Trophoblast cell (in vitro differentiated cells and primary cell): ENCODE measurements at regions not wholly inside any gene's neighbourhood (a gene's known extent, or its start where the extent isn't known, plus 50 kb on each side); places are given as distances from the start of the nearest gene placed in this dataset.

Source experiments
- DNase-seq, 2 donors: peaks; one replicate each; pipeline ENCODE4 v3.0.0-alpha.2; 2016
- H2AFZ ChIP-seq: 2 replicates; pipeline ENCODE4 v1.6.1; 2013; ENCODE audit warnings: low read length, moderate library complexity, mild to moderate bottlenecking; ENCODE audit not compliant: insufficient read depth, poor library complexity
- H2AK5ac ChIP-seq: 2 replicates; pipeline ENCODE4 v1.6.1; 2013; ENCODE audit warnings: mild to moderate bottlenecking, low read length
- H2BK120ac ChIP-seq: 2 replicates; pipeline ENCODE4 v1.6.1; 2013; ENCODE audit warnings: low read length, mild to moderate bottlenecking, moderate library complexity; ENCODE audit not compliant: insufficient read depth, poor library complexity
- H2BK12ac ChIP-seq: 2 replicates; pipeline ENCODE4 v1.6.1; 2013; ENCODE audit warnings: mild to moderate bottlenecking, low read length, moderate library complexity
- H2BK5ac ChIP-seq: 2 replicates; pipeline ENCODE4 v1.6.1; 2013; ENCODE audit warnings: low read length, low read depth, moderate library complexity, mild to moderate bottlenecking; ENCODE audit not compliant: poor library complexity
- H3K14ac ChIP-seq: 2 replicates; pipeline ENCODE4 v1.6.1; 2013; ENCODE audit warnings: mild to moderate bottlenecking, low read length
- H3K18ac ChIP-seq: 2 replicates; pipeline ENCODE4 v1.6.1; 2013; ENCODE audit warnings: mild to moderate bottlenecking, low read length
- H3K23ac ChIP-seq: 2 replicates; pipeline ENCODE4 v1.6.1; 2013; ENCODE audit warnings: low read length
- H3K27ac ChIP-seq: 2 replicates; pipeline ENCODE4 v1.5.1; 2013; ENCODE audit warnings: low read depth, mild to moderate bottlenecking, inconsistent platforms, low read length, moderate library complexity
- H3K27me3 ChIP-seq: 2 replicates; pipeline ENCODE4 v1.6.1; 2013; ENCODE audit warnings: inconsistent platforms, mild to moderate bottlenecking, low read length, moderate library complexity; ENCODE audit not compliant: insufficient read depth
- H3K36me3 ChIP-seq, 2 experiments: 1 replicate in 1 of 2; 2 replicates in 1 of 2; pipeline ENCODE4 v1.6.1; 2013; ENCODE audit warnings: low read length in 2 of 2, mild to moderate bottlenecking in 2 of 2, moderate library complexity in 1 of 2; ENCODE audit not compliant: insufficient read depth in 2 of 2, control insufficient read depth in 1 of 2
- H3K4ac ChIP-seq: 2 replicates; pipeline ENCODE4 v1.6.1; 2013; ENCODE audit warnings: low read depth, mild to moderate bottlenecking, low read length, moderate library complexity
- H3K4me1 ChIP-seq, 2 experiments: 1 replicate in 1 of 2; 2 replicates in 1 of 2; pipeline ENCODE4 v1.6.1; 2013; ENCODE audit warnings: low read length in 2 of 2, mild to moderate bottlenecking in 2 of 2, moderate library complexity in 1 of 2; ENCODE audit not compliant: insufficient read depth in 2 of 2, control insufficient read depth in 1 of 2
- H3K4me2 ChIP-seq: 2 replicates; pipeline ENCODE4 v1.6.1; 2013; ENCODE audit warnings: inconsistent platforms, mild to moderate bottlenecking, low read length, moderate library complexity
- H3K4me3 ChIP-seq: 2 replicates; pipeline ENCODE4 v1.5.1; 2013; ENCODE audit warnings: mild to moderate bottlenecking, low read depth, low read length, inconsistent platforms
- H3K79me1 ChIP-seq: one replicate; pipeline ENCODE4 v1.6.1; 2013; ENCODE audit warnings: low read length
- H3K79me2 ChIP-seq: 2 replicates; pipeline ENCODE4 v1.6.1; 2013; ENCODE audit warnings: low read length, mild to moderate bottlenecking; ENCODE audit not compliant: control insufficient read depth, insufficient read depth, poor library complexity
- H3K9ac ChIP-seq: 2 replicates; pipeline ENCODE4 v1.6.1; 2013; ENCODE audit warnings: mild to moderate bottlenecking, low read length
- H3K9me3 ChIP-seq: 2 replicates; pipeline ENCODE4 v1.6.1; 2013; ENCODE audit warnings: low read depth, mild to moderate bottlenecking, control low read depth, inconsistent platforms, low read length; ENCODE audit not compliant: insufficient read depth
- H4K12ac ChIP-seq: 2 replicates; pipeline ENCODE4 v1.6.1; 2013; ENCODE audit warnings: low read depth, mild to moderate bottlenecking, low read length, moderate library complexity
- H4K8ac ChIP-seq: 2 replicates; pipeline ENCODE4 v1.6.1; 2013; ENCODE audit warnings: low read depth, mild to moderate bottlenecking, low read length, moderate library complexity
- H4K91ac ChIP-seq: one replicate; pipeline ENCODE4 v1.6.1; 2013; ENCODE audit warnings: low read depth, mild to moderate bottlenecking, low read length, moderate library complexity
- WGBS: extraction: QIAGEN DNeasy Blood & Tissue Kit; methylation state at CpG from one replicate; pipeline ENCODE4 v1.1.7; 2013; ENCODE audit warnings: missing lambda C conversion rate; ENCODE audit not compliant: insufficient read length, insufficient coverage; ENCODE audit errors: extremely low coverage; 5-methylcytosine and 5-hydroxymethylcytosine counted together

DNA sequence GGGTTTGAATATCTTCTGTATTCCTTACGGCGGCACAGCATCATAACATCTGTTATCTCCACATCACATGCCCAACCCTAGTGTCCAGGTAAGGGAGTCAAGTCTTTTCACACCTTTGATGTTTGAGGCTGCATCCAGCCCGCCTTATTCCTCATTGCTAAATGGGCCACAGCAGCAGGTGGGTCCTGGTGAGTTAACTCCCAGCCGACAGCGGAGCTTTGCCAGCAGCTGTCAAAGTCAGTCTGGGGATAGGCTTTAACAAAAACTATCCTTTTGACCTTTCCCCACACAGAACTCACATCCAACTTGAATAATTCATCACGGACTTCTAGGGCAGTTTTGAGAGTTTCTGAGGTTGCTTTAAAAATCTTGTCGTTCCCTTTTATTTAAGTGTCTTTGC lies 235.1 kb downstream of the DLEU7 start:
- no peak overlapping the region for H2BK120ac ChIP-seq
- no peak overlapping the region for H2BK12ac ChIP-seq
- no peak overlapping the region for H3K9ac ChIP-seq
- H3K36me3 ChIP-seq, result no peaks in the 10 kb centered on the region
- no peak overlapping the region for H4K8ac ChIP-seq
- DNase-seq, result no peak
- H3K4me2 ChIP-seq, result no peak overlapping the region
- peaks cover 2% of the 10 kb centered on the region for H3K9me3 ChIP-seq
- H2AFZ ChIP-seq, result no peak overlapping the region
- no peaks in the 10 kb centered on the region for H3K4me1 ChIP-seq
- no peak overlapping the region for H3K14ac ChIP-seq
- no peak overlapping the region for H2BK5ac ChIP-seq
- no peak overlapping the region for H3K18ac ChIP-seq
- no peaks in the 10 kb centered on the region for H3K79me1 ChIP-seq
- H3K4me3 ChIP-seq, result no peak overlapping the region
- no peak overlapping the region for H4K91ac ChIP-seq
- no peak overlapping the region for H2AK5ac ChIP-seq
- H4K12ac ChIP-seq, result no peak overlapping the region
- H3K23ac ChIP-seq, result no peak overlapping the region
- WGBS, result no CpG with 5 or more reads among the region's 7 CpGs
- no peaks in the 10 kb centered on the region for H3K27me3 ChIP-seq
- H3K4ac ChIP-seq, result no peak overlapping the region
- no peaks in the 10 kb centered on the region for H3K79me2 ChIP-seq
- H3K27ac ChIP-seq, result no peak overlapping the region

DNA sequence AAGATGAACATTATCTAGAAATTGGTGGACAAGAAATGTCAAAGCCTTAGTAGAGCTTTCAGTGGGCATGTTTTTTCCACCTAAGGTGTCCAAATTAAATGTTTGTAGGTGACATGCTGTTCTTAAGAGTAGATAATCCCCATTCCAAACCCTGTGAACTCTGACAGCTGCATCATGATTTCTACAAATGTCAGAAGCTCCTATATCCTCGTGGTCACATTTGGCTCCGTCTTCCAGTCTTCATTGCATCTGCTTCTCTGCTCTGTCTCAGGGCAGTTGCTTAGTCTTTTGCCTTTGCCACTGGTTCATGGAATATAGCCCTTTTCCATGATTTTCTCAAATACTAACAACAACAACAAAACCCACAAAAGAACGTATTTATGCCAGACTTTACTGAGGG lies 234.5 kb downstream of the DLEU7 start:
- H3K9me3 ChIP-seq, result peaks cover 2% of the 10 kb centered on the region
- H2BK12ac ChIP-seq, result no peak overlapping the region
- H3K79me2 ChIP-seq, result no peaks in the 10 kb centered on the region
- no peak for DNase-seq
- no peak overlapping the region for H3K4me3 ChIP-seq
- no peak overlapping the region for H2AFZ ChIP-seq
- H4K91ac ChIP-seq, result no peak overlapping the region
- H4K12ac ChIP-seq, result no peak overlapping the region
- H3K4me1 ChIP-seq, result no peaks in the 10 kb centered on the region
- H3K79me1 ChIP-seq, result no peaks in the 10 kb centered on the region
- H3K9ac ChIP-seq, result no peak overlapping the region
- H4K8ac ChIP-seq, result no peak overlapping the region
- H3K27me3 ChIP-seq, result no peaks in the 10 kb centered on the region
- no CpG with 5 or more reads among the region's 3 CpGs for WGBS
- H3K23ac ChIP-seq, result no peak overlapping the region
- H3K36me3 ChIP-seq, result no peaks in the 10 kb centered on the region
- no peak overlapping the region for H3K4ac ChIP-seq
- no peak overlapping the region for H3K14ac ChIP-seq
- no peak overlapping the region for H3K18ac ChIP-seq
- no peak overlapping the region for H2AK5ac ChIP-seq
- no peak overlapping the region for H2BK120ac ChIP-seq
- H2BK5ac ChIP-seq, result no peak overlapping the region
- H3K27ac ChIP-seq, result no peak overlapping the region
- no peak overlapping the region for H3K4me2 ChIP-seq

DNA sequence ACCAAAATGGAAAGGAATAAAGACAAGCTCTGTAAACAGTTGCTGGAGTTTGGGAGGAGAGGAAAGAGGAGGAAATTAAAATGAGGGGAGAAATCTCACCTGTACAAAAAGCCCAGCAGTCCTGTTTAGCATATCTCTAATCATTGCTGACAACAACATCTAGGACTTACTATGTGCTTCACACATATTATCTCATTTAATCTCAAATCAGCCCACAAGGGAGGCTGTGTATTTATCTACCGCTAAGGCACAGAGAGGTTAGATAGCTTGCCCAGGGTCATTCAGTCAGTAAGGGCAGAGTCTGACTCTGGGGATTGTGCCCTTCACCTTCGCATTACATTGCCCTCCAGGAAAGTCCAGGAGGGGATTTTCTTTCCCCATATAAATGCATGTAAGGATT lies 233.3 kb downstream of the DLEU7 start:
- H2AFZ ChIP-seq, result no peak overlapping the region
- no CpG with 5 or more reads among the region's 2 CpGs for WGBS
- H3K4me2 ChIP-seq, result no peak overlapping the region
- no peak overlapping the region for H4K91ac ChIP-seq
- H2BK12ac ChIP-seq, result no peak overlapping the region
- H3K9me3 ChIP-seq, result peaks cover 2% of the 10 kb centered on the region
- no peak overlapping the region for H3K4ac ChIP-seq
- H3K79me1 ChIP-seq, result no peaks in the 10 kb centered on the region
- H3K23ac ChIP-seq, result no peak overlapping the region
- no peak overlapping the region for H3K18ac ChIP-seq
- no peaks in the 10 kb centered on the region for H3K79me2 ChIP-seq
- H3K4me1 ChIP-seq, result no peaks in the 10 kb centered on the region
- H3K9ac ChIP-seq, result no peak overlapping the region
- no peak overlapping the region for H2BK120ac ChIP-seq
- no peak overlapping the region for H4K8ac ChIP-seq
- no peak for DNase-seq
- no peak overlapping the region for H3K4me3 ChIP-seq
- H3K27me3 ChIP-seq, result no peaks in the 10 kb centered on the region
- H4K12ac ChIP-seq, result no peak overlapping the region
- no peak overlapping the region for H2AK5ac ChIP-seq
- no peak overlapping the region for H3K14ac ChIP-seq
- H3K27ac ChIP-seq, result no peak overlapping the region
- H2BK5ac ChIP-seq, result no peak overlapping the region
- H3K36me3 ChIP-seq, result no peaks in the 10 kb centered on the region

DNA sequence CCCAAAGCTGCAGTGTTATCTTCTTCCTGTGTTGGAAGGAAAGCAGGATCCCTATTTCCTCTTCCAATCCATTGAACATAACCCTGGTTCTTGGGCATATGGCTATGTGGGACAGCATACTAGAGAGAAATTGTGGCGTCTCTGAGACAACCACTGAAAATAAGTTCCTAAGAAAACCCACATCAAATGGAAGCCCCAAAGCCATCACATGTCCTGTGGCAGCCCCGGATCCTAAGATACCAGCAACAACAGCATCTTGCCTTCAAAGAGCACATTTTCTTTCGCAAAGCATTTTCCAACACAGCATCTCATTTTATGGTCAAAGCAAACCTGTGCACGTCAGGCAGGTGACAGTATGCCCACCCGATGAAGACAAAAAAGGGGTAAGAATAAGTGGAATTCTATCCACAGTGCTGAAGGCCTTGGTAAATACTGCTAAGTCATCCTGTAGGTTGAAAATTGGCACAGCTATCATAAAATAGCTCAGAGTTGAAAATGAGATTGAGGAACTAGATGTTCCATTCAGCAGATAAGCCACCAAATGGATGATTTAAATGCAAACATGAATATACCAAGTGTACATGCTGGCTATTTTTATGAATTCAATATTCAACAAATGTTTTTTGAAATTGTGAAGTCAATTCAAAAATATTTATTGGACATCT lies 232.2 kb downstream of the DLEU7 start:
- no peak overlapping the region for H3K4ac ChIP-seq
- no peak overlapping the region for H3K23ac ChIP-seq
- H3K4me3 ChIP-seq, result no peak overlapping the region
- H3K14ac ChIP-seq, result no peak overlapping the region
- H3K4me1 ChIP-seq, result no peaks in the 10 kb centered on the region
- H2AK5ac ChIP-seq, result no peak overlapping the region
- peaks cover 2% of the 10 kb centered on the region for H3K9me3 ChIP-seq
- no peaks in the 10 kb centered on the region for H3K79me1 ChIP-seq
- H3K27ac ChIP-seq, result no peak overlapping the region
- H4K91ac ChIP-seq, result no peak overlapping the region
- H3K27me3 ChIP-seq, result no peaks in the 10 kb centered on the region
- WGBS, result no CpG with 5 or more reads among the region's 5 CpGs
- H2AFZ ChIP-seq, result no peak overlapping the region
- H3K18ac ChIP-seq, result no peak overlapping the region
- no peak overlapping the region for H4K12ac ChIP-seq
- no peak overlapping the region for H3K9ac ChIP-seq
- no peaks in the 10 kb centered on the region for H3K36me3 ChIP-seq
- no peak overlapping the region for H3K4me2 ChIP-seq
- H4K8ac ChIP-seq, result no peak overlapping the region
- H3K79me2 ChIP-seq, result no peaks in the 10 kb centered on the region
- H2BK5ac ChIP-seq, result no peak overlapping the region
- DNase-seq, result no peak
- H2BK120ac ChIP-seq, result no peak overlapping the region
- no peak overlapping the region for H2BK12ac ChIP-seq
